Skeletal muscle satellite cell (primary cell): ENCODE measurements at regions not wholly inside any gene's neighbourhood (a gene's known extent, or its start where the extent isn't known, plus 50 kb on each side); places are given as distances from the start of the nearest gene placed in this dataset.
"Not testable (repeated sequence)": the region's sequence is repeated elsewhere in the genome, so short reads cannot be mapped to it uniquely, and the experiment has no call there.

ENCODE experiments used
- H3K27me3 ChIP-seq: 2 replicates; pipeline ENCODE4 v1.7.0; 2013; ENCODE audit warnings: low read length; ENCODE audit not compliant: control insufficient read depth, insufficient read depth
- H3K36me3 ChIP-seq: 2 replicates; pipeline ENCODE4 v1.7.0; 2013; ENCODE audit warnings: mild to moderate bottlenecking, control low read depth, low read length; ENCODE audit not compliant: insufficient read depth
- H3K4me1 ChIP-seq: 2 replicates; pipeline ENCODE4 v1.7.0; 2013; ENCODE audit warnings: low read length; ENCODE audit not compliant: control insufficient read depth, insufficient read depth
- H3K4me2 ChIP-seq: 2 replicates; pipeline ENCODE4 v1.7.0; 2013; ENCODE audit warnings: mild to moderate bottlenecking, low read length
- H3K4me3 ChIP-seq: 2 replicates; pipeline ENCODE4 v1.7.0; 2013; ENCODE audit warnings: low read length
- H3K9ac ChIP-seq: 2 replicates; pipeline ENCODE4 v1.7.0; 2013; ENCODE audit warnings: mild to moderate bottlenecking, low read depth, low read length, moderate library complexity
- H3K9me3 ChIP-seq: replicated peaks from 2 replicates; pipeline ENCODE4 v1.7.0; 2013; ENCODE audit warnings: mild to moderate bottlenecking, control low read depth, low read length

- Histone ChIP-seq H3K4me2 (no peak overlapping the region), H3K4me1 (no peaks in the 10 kb centered on the region), H3K9ac (no peak overlapping the region), H3K4me3 (no peak overlapping the region), H3K27me3 (no peaks in the 10 kb centered on the region), H3K36me3 (no peaks in the 10 kb centered on the region), H3K9me3 (peaks cover 10% of the 10 kb centered on the region)
Observed at GRCh38 chr12:131309700-131310099, 356.0 kb downstream of the ADGRD1 start.

GRCh38 chr12:131310227-131310969, 356.7 kb downstream of the ADGRD1 start:
- H3K4me1 ChIP-seq, H3K27me3 ChIP-seq, H3K4me2 ChIP-seq, H3K36me3 ChIP-seq, H3K9ac ChIP-seq, H3K4me3 ChIP-seq: not testable (repeated sequence)
- peaks cover 13% of the 10 kb centered on the region for H3K9me3 ChIP-seq

- not testable (repeated sequence) for H3K27me3 ChIP-seq, H3K4me3 ChIP-seq, H3K9ac ChIP-seq, H3K36me3 ChIP-seq, H3K4me1 ChIP-seq, H3K4me2 ChIP-seq
- H3K9me3 ChIP-seq = peaks cover 13% of the 10 kb centered on the region
Observed at GRCh38 chr12:131311279-131311722, 357.6 kb downstream of the ADGRD1 start.

- H3K4me2 ChIP-seq = no peak overlapping the region
- peaks cover 16% of the 10 kb centered on the region for H3K9me3 ChIP-seq
- H3K9ac ChIP-seq = no peak overlapping the region
- no peaks in the 10 kb centered on the region for H3K27me3 ChIP-seq
- no peaks in the 10 kb centered on the region for H3K4me1 ChIP-seq
- H3K36me3 ChIP-seq = no peaks in the 10 kb centered on the region
- no peak overlapping the region for H3K4me3 ChIP-seq
Observed at GRCh38 chr12:131311764-131312163, 358.1 kb downstream of the ADGRD1 start.

GRCh38 chr12:131312382-131312781, 358.7 kb downstream of the ADGRD1 start:
- H3K9ac ChIP-seq, H3K36me3 ChIP-seq, H3K4me3 ChIP-seq, H3K4me1 ChIP-seq, H3K4me2 ChIP-seq, H3K27me3 ChIP-seq: not testable (repeated sequence)
- peaks cover 18% of the 10 kb centered on the region for H3K9me3 ChIP-seq

GRCh38 chr12:131312793-131313545, 359.3 kb downstream of the ADGRD1 start:
- Histone ChIP-seq H3K9ac (no peak overlapping the region), H3K4me1 (no peaks in the 10 kb centered on the region), H3K9me3 (peaks cover 18% of the 10 kb centered on the region), H3K4me2 (no peak overlapping the region), H3K36me3 (no peaks in the 10 kb centered on the region), H3K4me3 (no peak overlapping the region), H3K27me3 (no peaks in the 10 kb centered on the region)

GRCh38 chr12:131313635-131314034, 359.9 kb downstream of the ADGRD1 start:
- no peaks in the 10 kb centered on the region for H3K36me3 ChIP-seq
- H3K9ac ChIP-seq = no peak overlapping the region
- peaks cover 18% of the 10 kb centered on the region for H3K9me3 ChIP-seq
- no peaks in the 10 kb centered on the region for H3K27me3 ChIP-seq
- no peak overlapping the region for H3K4me3 ChIP-seq
- no peaks in the 10 kb centered on the region for H3K4me1 ChIP-seq
- no peak overlapping the region for H3K4me2 ChIP-seq

- H3K9ac ChIP-seq = no peak overlapping the region
- H3K4me1 ChIP-seq = no peaks in the 10 kb centered on the region
- H3K4me3 ChIP-seq = no peak overlapping the region
- H3K4me2 ChIP-seq = no peak overlapping the region
- H3K27me3 ChIP-seq = no peaks in the 10 kb centered on the region
- H3K9me3 ChIP-seq = peaks cover 16% of the 10 kb centered on the region
- no peaks in the 10 kb centered on the region for H3K36me3 ChIP-seq
Observed at GRCh38 chr12:131314524-131315090, 360.9 kb downstream of the ADGRD1 start.

GRCh38 chr12:131315601-131316000, 361.9 kb downstream of the ADGRD1 start:
- no peaks in the 10 kb centered on the region for H3K36me3 ChIP-seq
- H3K4me3 ChIP-seq = no peak overlapping the region
- no peak overlapping the region for H3K4me2 ChIP-seq
- H3K9ac ChIP-seq = no peak overlapping the region
- H3K9me3 ChIP-seq = peaks cover 8% of the 10 kb centered on the region
- H3K27me3 ChIP-seq = no peaks in the 10 kb centered on the region
- no peaks in the 10 kb centered on the region for H3K4me1 ChIP-seq

GRCh38 chr12:131316388-131316787, 362.7 kb downstream of the ADGRD1 start:
- H3K9ac ChIP-seq = no peak overlapping the region
- no peak overlapping the region for H3K4me3 ChIP-seq
- peaks cover 8% of the 10 kb centered on the region for H3K9me3 ChIP-seq
- no peaks in the 10 kb centered on the region for H3K36me3 ChIP-seq
- H3K4me2 ChIP-seq = no peak overlapping the region
- no peaks in the 10 kb centered on the region for H3K4me1 ChIP-seq
- H3K27me3 ChIP-seq = no peaks in the 10 kb centered on the region

GRCh38 chr12:131318045-131318685, 364.5 kb downstream of the ADGRD1 start:
- no peak overlapping the region for H3K9ac ChIP-seq
- no peak overlapping the region for H3K4me2 ChIP-seq
- peaks cover 8% of the 10 kb centered on the region for H3K9me3 ChIP-seq
- no peaks in the 10 kb centered on the region for H3K4me1 ChIP-seq
- H3K27me3 ChIP-seq = no peaks in the 10 kb centered on the region
- H3K4me3 ChIP-seq = no peak overlapping the region
- no peaks in the 10 kb centered on the region for H3K36me3 ChIP-seq
